WTC11 (cell line): ENCODE measurements at regions not wholly inside any gene's neighbourhood (a gene's known extent, or its start where the extent isn't known, plus 50 kb on each side); places are given as distances from the start of the nearest gene placed in this dataset.

Source experiments
- ATAC-seq: fragments of 200-7000 bp; cut with Tn5 transposase; 2 replicates; pipeline ENCODE4 v1.10.0; 2021; ENCODE audit warnings: mild to moderate bottlenecking, moderate library complexity
- CTCF ChIA-PET: fragments of 300-600 bp; sonication (Branson Sonifier 250); formaldehyde crosslinking; loops from one replicate; lab custom pipeline; 2021; ENCODE audit warnings: antibody characterized with exemption; lab: Charles Lee
- POLR2A ChIA-PET: fragments of 350-600 bp; sonication (Branson Sonifier 250); formaldehyde crosslinking; loops from one replicate; lab custom pipeline; 2021; ENCODE audit warnings: antibody characterized with exemption; lab: Charles Lee
- DNase-seq: peaks from one replicate; pipeline ENCODE4 v3.0.0; 2021; ENCODE audit warnings: low spot score
- H3K27ac Mint-ChIP-seq: 2 replicates; pipeline ENCODE4 v1.8.0; 2021; ENCODE audit warnings: mixed read lengths
- H3K27me3 Mint-ChIP-seq: 2 replicates; pipeline ENCODE4 v1.8.0; 2021; ENCODE audit warnings: low read depth, mild to moderate bottlenecking, moderate library complexity, mixed read lengths
- H3K36me3 Mint-ChIP-seq: 2 replicates; pipeline ENCODE4 v1.8.0; 2021; ENCODE audit warnings: mixed read lengths
- H3K4me1 Mint-ChIP-seq: 2 replicates; pipeline ENCODE4 v1.8.0; 2022; ENCODE audit warnings: mixed read lengths
- H3K4me3 Mint-ChIP-seq: 2 replicates; pipeline ENCODE4 v1.8.0; 2021; ENCODE audit warnings: mild to moderate bottlenecking, moderate library complexity, mixed read lengths
- H3K9me3 Mint-ChIP-seq: 2 replicates; pipeline ENCODE4 v1.8.0; 2021; ENCODE audit warnings: mixed read lengths
- CBFB ChIP-seq: sonication (generic); formaldehyde crosslinking; IDR thresholded peaks from 2 replicates; pipeline ENCODE4 v1.8.1; 2022; ENCODE audit warnings: mild to moderate bottlenecking, low read depth, missing genetic modification reagents
- E2F1 ChIP-seq: sonication (generic); formaldehyde crosslinking; IDR thresholded peaks from 2 replicates; pipeline ENCODE4 v1.8.0; 2022; ENCODE audit warnings: mild to moderate bottlenecking, missing genetic modification reagents
- ELF4 ChIP-seq: sonication (generic); formaldehyde crosslinking; IDR thresholded peaks from 2 replicates; pipeline ENCODE4 v1.8.1; 2022; ENCODE audit warnings: low read depth, mild to moderate bottlenecking, moderate library complexity, missing genetic modification reagents
- FOXP1 ChIP-seq: sonication (generic); formaldehyde crosslinking; IDR thresholded peaks from 2 replicates; pipeline ENCODE4 v1.8.0; 2022; ENCODE audit warnings: missing genetic modification reagents, mild to moderate bottlenecking, moderate library complexity, borderline replicate concordance
- GRHL2 ChIP-seq: fragments of 250-450 bp; sonication (Bioruptor Pico); IDR thresholded peaks from 2 replicates; pipeline ENCODE4 v1.8.0; 2022; ENCODE audit warnings: mild to moderate bottlenecking, moderate library complexity; ENCODE audit not compliant: insufficient replicate concordance, severe bottlenecking
- IRF2 ChIP-seq: sonication (generic); formaldehyde crosslinking; IDR thresholded peaks from 2 replicates; pipeline ENCODE4 v1.8.0; 2022; ENCODE audit warnings: low read depth, missing genetic modification reagents, borderline replicate concordance
- JAZF1 ChIP-seq: fragments of 250-450 bp; sonication (Bioruptor Pico); IDR thresholded peaks from 2 replicates; pipeline ENCODE4 v1.9.0; 2021; ENCODE audit warnings: moderate library complexity, mild to moderate bottlenecking, inconsistent platforms
- MAX ChIP-seq: sonication (generic); formaldehyde crosslinking; IDR thresholded peaks from 2 replicates; pipeline ENCODE4 v1.8.0; 2022; ENCODE audit warnings: mild to moderate bottlenecking, missing genetic modification reagents
- MYBL2 ChIP-seq: sonication (generic); formaldehyde crosslinking; IDR thresholded peaks from 2 replicates; pipeline ENCODE4 v1.8.1; 2023; ENCODE audit warnings: mild to moderate bottlenecking, moderate library complexity, missing genetic modification reagents
- NR2C2 ChIP-seq: sonication (generic); formaldehyde crosslinking; IDR thresholded peaks from 2 replicates; pipeline ENCODE4 v1.8.0; 2022; ENCODE audit warnings: mild to moderate bottlenecking, missing genetic modification reagents
- OVOL2 ChIP-seq: fragments of 250-450 bp; sonication (Bioruptor Pico); IDR thresholded peaks from 2 replicates; pipeline ENCODE4 v1.9.0; 2021; ENCODE audit warnings: mild to moderate bottlenecking, borderline replicate concordance
- PRRX2 ChIP-seq: fragments of 250-450 bp; sonication (Bioruptor Pico); IDR thresholded peaks from 2 replicates; pipeline ENCODE4 v1.8.0; 2021; ENCODE audit warnings: mild to moderate bottlenecking
- RELA ChIP-seq: sonication (generic); formaldehyde crosslinking; IDR thresholded peaks from 2 replicates; pipeline ENCODE4 v1.8.1; 2022; ENCODE audit warnings: missing genetic modification reagents, mild to moderate bottlenecking, borderline replicate concordance
- STAT6 ChIP-seq: sonication (generic); formaldehyde crosslinking; conservative IDR thresholded peaks from 2 replicates; pipeline ENCODE4 v1.8.1; 2023; ENCODE audit warnings: mild to moderate bottlenecking, low read depth, missing genetic modification reagents, moderate library complexity
- TEAD1 ChIP-seq: sonication (generic); formaldehyde crosslinking; IDR thresholded peaks from 2 replicates; pipeline ENCODE4 v1.8.0; 2022; ENCODE audit warnings: mild to moderate bottlenecking, missing genetic modification reagents
- TP53 ChIP-seq: sonication (generic); formaldehyde crosslinking; IDR thresholded peaks from 2 replicates; pipeline ENCODE4 v1.8.1; 2023; ENCODE audit warnings: mild to moderate bottlenecking, missing genetic modification reagents
- ZNF219 ChIP-seq: sonication (generic); formaldehyde crosslinking; IDR thresholded peaks from 2 replicates; pipeline ENCODE4 v1.8.0; 2023; ENCODE audit warnings: missing genetic modification reagents, mild to moderate bottlenecking, borderline replicate concordance
- ZNF232 ChIP-seq: sonication (generic); formaldehyde crosslinking; IDR thresholded peaks from 2 replicates; pipeline ENCODE4 v1.8.0; 2022; ENCODE audit warnings: mild to moderate bottlenecking, missing genetic modification reagents
- ZNF416 ChIP-seq: fragments of 250-450 bp; sonication (Bioruptor Pico); IDR thresholded peaks from 2 replicates; pipeline ENCODE4 v1.9.0; 2021; ENCODE audit warnings: mild to moderate bottlenecking, inconsistent platforms
- ZNF671 ChIP-seq: fragments of 250-450 bp; sonication (Bioruptor Pico); IDR thresholded peaks from 2 replicates; pipeline ENCODE4 v1.8.0; 2021; ENCODE audit warnings: mild to moderate bottlenecking
- TF ChIP-seq, protein P1 (sequence below): sonication (generic); formaldehyde crosslinking; IDR thresholded peaks from 2 replicates; pipeline ENCODE4 v1.8.1; 2023; ENCODE audit warnings: mild to moderate bottlenecking, missing genetic modification reagents, borderline replicate concordance
- TF ChIP-seq, protein P2 (sequence below): fragments of 250-450 bp; sonication (Bioruptor Pico); IDR thresholded peaks from 2 replicates; pipeline ENCODE4 v1.9.0; 2021; ENCODE audit warnings: mild to moderate bottlenecking
- TF ChIP-seq, protein P3 (sequence below): fragments of 250-450 bp; sonication (Bioruptor Pico); IDR thresholded peaks from 2 replicates; pipeline ENCODE4 v1.8.0; 2021; ENCODE audit warnings: mild to moderate bottlenecking

DNA sequence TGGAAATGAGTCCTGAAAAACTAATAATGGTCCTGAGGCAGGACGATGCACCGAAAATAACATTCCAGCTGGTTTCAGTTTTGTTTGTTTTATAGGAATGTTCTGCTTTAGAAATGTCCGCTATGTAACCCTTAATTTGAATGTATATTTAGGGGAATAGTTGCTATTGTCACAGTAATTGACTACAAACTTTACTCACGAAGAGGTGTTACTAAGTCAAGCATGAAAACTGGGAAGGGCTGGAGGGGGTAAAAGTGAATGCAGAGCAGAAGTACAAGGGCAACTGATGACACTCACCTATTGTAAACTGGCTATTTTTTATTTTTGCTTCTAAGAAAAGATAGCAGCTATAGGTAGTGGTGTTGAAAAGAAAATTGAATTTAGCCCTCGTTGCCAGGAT, 230.7 kb upstream of the SYT10 start (continued):
- TF ChIP-seq TP53 (CRISPR knock-in tag) (no peak), GRHL2 (CRISPR knock-in tag) (no peak), PRRX2 (CRISPR knock-in tag) (no peak), CBFB (no peak), ZNF416 (CRISPR knock-in tag) (no peak), MYBL2 (no peak), TEAD1 (CRISPR knock-in tag) (no peak)
- TF ChIP-seq, protein P1, sequence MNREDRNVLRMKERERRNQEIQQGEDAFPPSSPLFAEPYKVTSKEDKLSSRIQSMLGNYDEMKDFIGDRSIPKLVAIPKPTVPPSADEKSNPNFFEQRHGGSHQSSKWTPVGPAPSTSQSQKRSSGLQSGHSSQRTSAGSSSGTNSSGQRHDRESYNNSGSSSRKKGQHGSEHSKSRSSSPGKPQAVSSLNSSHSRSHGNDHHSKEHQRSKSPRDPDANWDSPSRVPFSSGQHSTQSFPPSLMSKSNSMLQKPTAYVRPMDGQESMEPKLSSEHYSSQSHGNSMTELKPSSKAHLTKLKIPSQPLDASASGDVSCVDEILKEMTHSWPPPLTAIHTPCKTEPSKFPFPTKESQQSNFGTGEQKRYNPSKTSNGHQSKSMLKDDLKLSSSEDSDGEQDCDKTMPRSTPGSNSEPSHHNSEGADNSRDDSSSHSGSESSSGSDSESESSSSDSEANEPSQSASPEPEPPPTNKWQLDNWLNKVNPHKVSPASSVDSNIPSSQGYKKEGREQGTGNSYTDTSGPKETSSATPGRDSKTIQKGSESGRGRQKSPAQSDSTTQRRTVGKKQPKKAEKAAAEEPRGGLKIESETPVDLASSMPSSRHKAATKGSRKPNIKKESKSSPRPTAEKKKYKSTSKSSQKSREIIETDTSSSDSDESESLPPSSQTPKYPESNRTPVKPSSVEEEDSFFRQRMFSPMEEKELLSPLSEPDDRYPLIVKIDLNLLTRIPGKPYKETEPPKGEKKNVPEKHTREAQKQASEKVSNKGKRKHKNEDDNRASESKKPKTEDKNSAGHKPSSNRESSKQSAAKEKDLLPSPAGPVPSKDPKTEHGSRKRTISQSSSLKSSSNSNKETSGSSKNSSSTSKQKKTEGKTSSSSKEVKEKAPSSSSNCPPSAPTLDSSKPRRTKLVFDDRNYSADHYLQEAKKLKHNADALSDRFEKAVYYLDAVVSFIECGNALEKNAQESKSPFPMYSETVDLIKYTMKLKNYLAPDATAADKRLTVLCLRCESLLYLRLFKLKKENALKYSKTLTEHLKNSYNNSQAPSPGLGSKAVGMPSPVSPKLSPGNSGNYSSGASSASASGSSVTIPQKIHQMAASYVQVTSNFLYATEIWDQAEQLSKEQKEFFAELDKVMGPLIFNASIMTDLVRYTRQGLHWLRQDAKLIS (CRISPR knock-in tag), result no peak

GRCh38 chr12:33671676-33672075, 232.1 kb upstream of the SYT10 start:
- Mint-ChIP-seq H3K9me3 (no peaks in the 10 kb centered on the region), H3K36me3 (peaks cover 2% of the 10 kb centered on the region; the same call in 1 of the 2 replicates)
- CTCF ChIA-PET, result no interaction called here
- TF ChIP-seq OVOL2 (CRISPR knock-in tag) (no peak), ZNF232 (CRISPR knock-in tag) (no peak), ELF4 (no peak), FOXP1 (CRISPR knock-in tag) (no peak), RELA (CRISPR knock-in tag) (no peak), IRF2 (CRISPR knock-in tag) (no peak), E2F1 (CRISPR knock-in tag) (no peak), NR2C2 (CRISPR knock-in tag) (no peak)
- TF ChIP-seq, protein P2, sequence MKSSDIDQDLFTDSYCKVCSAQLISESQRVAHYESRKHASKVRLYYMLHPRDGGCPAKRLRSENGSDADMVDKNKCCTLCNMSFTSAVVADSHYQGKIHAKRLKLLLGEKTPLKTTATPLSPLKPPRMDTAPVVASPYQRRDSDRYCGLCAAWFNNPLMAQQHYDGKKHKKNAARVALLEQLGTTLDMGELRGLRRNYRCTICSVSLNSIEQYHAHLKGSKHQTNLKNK, result no peak
- TF ChIP-seq, all 79 proteins: peak for 0
- H3K4me3 Mint-ChIP-seq, result no peak overlapping the region
- H3K27me3 Mint-ChIP-seq, result no peaks in the 10 kb centered on the region
- POLR2A ChIA-PET, result interaction anchor here (1.1 kb wide), 1 partner anchor 13 kb away, joined by 3 read pairs; no protein-coding TSS in a partner anchor
- peaks cover 56% of the 10 kb centered on the region for H3K4me1 Mint-ChIP-seq
- H3K27ac Mint-ChIP-seq, result peak overlapping the region; percentile 88
- DNase-seq (no peak), ATAC-seq (peak; percentile 65)

GRCh38 chr12:33672836-33673577, 233.4 kb upstream of the SYT10 start:
- Mint-ChIP-seq H3K27ac (peak overlapping the region; percentile 42; the same call in 1 of the 2 replicates), H3K4me1 (peaks cover 54% of the 10 kb centered on the region), H3K27me3 (no peaks in the 10 kb centered on the region), H3K36me3 (peaks cover 2% of the 10 kb centered on the region; the same call in 1 of the 2 replicates), H3K9me3 (no peaks in the 10 kb centered on the region), H3K4me3 (no peak overlapping the region)
- DNase-seq (no peak), ATAC-seq (no peak)
- TF ChIP-seq NR2C2 (CRISPR knock-in tag) (no peak), ZNF671 (CRISPR knock-in tag) (no peak), JAZF1 (no peak), STAT6 (CRISPR knock-in tag) (no peak), ZNF219 (CRISPR knock-in tag) (no peak), MAX (CRISPR knock-in tag) (no peak)
- TF ChIP-seq, protein P3, sequence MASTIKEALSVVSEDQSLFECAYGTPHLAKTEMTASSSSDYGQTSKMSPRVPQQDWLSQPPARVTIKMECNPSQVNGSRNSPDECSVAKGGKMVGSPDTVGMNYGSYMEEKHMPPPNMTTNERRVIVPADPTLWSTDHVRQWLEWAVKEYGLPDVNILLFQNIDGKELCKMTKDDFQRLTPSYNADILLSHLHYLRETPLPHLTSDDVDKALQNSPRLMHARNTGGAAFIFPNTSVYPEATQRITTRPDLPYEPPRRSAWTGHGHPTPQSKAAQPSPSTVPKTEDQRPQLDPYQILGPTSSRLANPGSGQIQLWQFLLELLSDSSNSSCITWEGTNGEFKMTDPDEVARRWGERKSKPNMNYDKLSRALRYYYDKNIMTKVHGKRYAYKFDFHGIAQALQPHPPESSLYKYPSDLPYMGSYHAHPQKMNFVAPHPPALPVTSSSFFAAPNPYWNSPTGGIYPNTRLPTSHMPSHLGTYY (CRISPR knock-in tag), result no peak
- ChIA-PET CTCF (no interaction called here), POLR2A (no interaction called here)
